H1 (cell line): ENCODE measurements at regions not wholly inside any gene's neighbourhood (a gene's known extent, or its start where the extent isn't known, plus 50 kb on each side); places are given as distances from the start of the nearest gene placed in this dataset.

Experiments
- CTCF ChIA-PET: fragments of 300-600 bp; sonication (Branson Sonifier 250); formaldehyde crosslinking; loops from one replicate; lab custom pipeline; 2021; ENCODE audit not compliant: partially characterized antibody; lab: Charles Lee
- POLR2A ChIA-PET: fragments of 300-600 bp; sonication (Branson Sonifier 250); formaldehyde crosslinking; loops from one replicate; lab custom pipeline; 2021; ENCODE audit warnings: inconsistent platforms; ENCODE audit not compliant: partially characterized antibody; lab: Charles Lee
- DNase-seq, 2 experiments: peaks; one replicate each; pipeline versions ENCODE4 v3.0.0 to v3.0.0-alpha.2; 2010 to 2022; ENCODE audit warnings: low spot score in 2 of 2, low read depth in 1 of 2, mixed read lengths in 1 of 2
- FAIRE-seq: peaks from 2 replicates; lab custom pipeline; 2011; peaks lifted over from hg19 to GRCh38; lab: Jason Lieb, UNC
- H2AFZ ChIP-seq: 2 replicates; pipeline ENCODE4 v1.8.1; 2012; ENCODE audit warnings: low read length, inconsistent platforms
- H2AK5ac ChIP-seq: 2 replicates; pipeline ENCODE4 v1.6.1; 2013; ENCODE audit warnings: low read depth, low read length
- H2BK120ac ChIP-seq: replicated peaks from 2 replicates; pipeline ENCODE3; 2013; ENCODE audit warnings: low read depth, low read length, inconsistent platforms
- H2BK12ac ChIP-seq: 2 replicates; pipeline ENCODE4 v1.6.1; 2013; ENCODE audit warnings: low read depth, low read length
- H2BK15ac ChIP-seq: 2 replicates; pipeline ENCODE4 v1.6.1; 2013; ENCODE audit warnings: low read length
- H2BK20ac ChIP-seq: 2 replicates; pipeline ENCODE4 v1.6.1; 2013; ENCODE audit warnings: low read length
- H2BK5ac ChIP-seq: 2 replicates; pipeline ENCODE4 v1.6.1; 2013; ENCODE audit warnings: low read depth, low read length
- H3K14ac ChIP-seq: 2 replicates; pipeline ENCODE4 v1.6.1; 2013; ENCODE audit warnings: inconsistent platforms; ENCODE audit not compliant: insufficient read length
- H3K18ac ChIP-seq: 2 replicates; pipeline ENCODE4 v1.6.1; 2013; ENCODE audit warnings: low read length; ENCODE audit errors: extremely low read depth
- H3K23ac ChIP-seq: 2 replicates; pipeline ENCODE4 v1.6.1; 2013; ENCODE audit warnings: inconsistent platforms; ENCODE audit not compliant: insufficient read length
- H3K23me2 ChIP-seq: 2 replicates; pipeline ENCODE4 v1.6.1; 2013; ENCODE audit warnings: low read depth, low read length
- H3K27ac ChIP-seq: 2 replicates; pipeline ENCODE4 v1.6.1; 2011; ENCODE audit warnings: low read depth, low read length, inconsistent platforms
- H3K27me3 ChIP-seq, 4 experiments: replicated peaks in 1 of 4; 1 replicate in 1 of 4; 2 replicates in 3 of 4; pipeline versions ENCODE4 v1.6.1 to v1.8.1; 2011 to 2013; ENCODE audit warnings: low read length in 3 of 4, mild to moderate bottlenecking in 3 of 4, inconsistent platforms in 2 of 4, mixed read lengths in 2 of 4, moderate library complexity in 1 of 4; ENCODE audit not compliant: control insufficient read depth in 3 of 4, insufficient read depth in 3 of 4; ENCODE audit errors: extremely low read depth in 1 of 4
- H3K36me3 ChIP-seq, 4 experiments: 2 replicates each; pipeline versions ENCODE4 v1.6.1 to v1.8.1; 2011 to 2013; ENCODE audit warnings: mild to moderate bottlenecking in 4 of 4, low read length in 3 of 4, moderate library complexity in 2 of 4, control low read depth in 1 of 4, inconsistent platforms in 1 of 4; ENCODE audit not compliant: insufficient read depth in 4 of 4, control insufficient read depth in 2 of 4
- H3K4ac ChIP-seq: replicated peaks from 2 replicates; pipeline ENCODE3; 2013; ENCODE audit warnings: low read length, low read depth, mixed read lengths, inconsistent platforms; ENCODE audit not compliant: insufficient read length
- H3K4me1 ChIP-seq, 4 experiments: replicated peaks in 1 of 4; 1 replicate in 1 of 4; 2 replicates in 3 of 4; pipeline versions ENCODE4 v1.6.1 to v1.8.1; 2011 to 2013; ENCODE audit warnings: low read length in 3 of 4, inconsistent platforms in 2 of 4, mixed read lengths in 1 of 4; ENCODE audit not compliant: insufficient read depth in 4 of 4, control insufficient read depth in 3 of 4
- H3K4me2 ChIP-seq, 2 experiments: 2 replicates each; pipeline versions ENCODE4 v1.6.1 to v1.8.1; 2011 to 2013; ENCODE audit warnings: low read depth in 2 of 2, low read length in 2 of 2, control low read depth in 1 of 2, inconsistent platforms in 1 of 2, mild to moderate bottlenecking in 1 of 2; ENCODE audit not compliant: insufficient read depth in 1 of 2
- H3K4me3 ChIP-seq, 4 experiments: fragments of 200-600, 300-600 bp in 1 of 4; sonication (generic), shearing (Covaris generic), sonication (Bioruptor Twin) in 1 of 4; 2 replicates each; pipeline versions ENCODE4 v1.5.1 to v1.8.1; 2011 to 2016; ENCODE audit warnings: low read length in 4 of 4, low read depth in 3 of 4, control low read depth in 2 of 4, inconsistent platforms in 2 of 4, mild to moderate bottlenecking in 2 of 4, mixed read lengths in 1 of 4, moderate library complexity in 1 of 4; ENCODE audit not compliant: insufficient read depth in 2 of 4; ENCODE audit errors: extremely low read depth in 1 of 4
- H3K56ac ChIP-seq: replicated peaks from 2 replicates; pipeline ENCODE3; 2013; ENCODE audit warnings: low read depth, mild to moderate bottlenecking, mixed read lengths, low read length, inconsistent platforms; ENCODE audit not compliant: insufficient read length
- H3K79me1 ChIP-seq: 2 replicates; pipeline ENCODE4 v1.6.1; 2013; ENCODE audit warnings: low read depth, low read length, control low read depth
- H3K79me2 ChIP-seq, 2 experiments: 2 replicates each; pipeline versions ENCODE4 v1.6.1 to v1.8.1; 2012 to 2013; ENCODE audit warnings: low read length in 2 of 2, mild to moderate bottlenecking in 2 of 2, inconsistent platforms in 1 of 2; ENCODE audit not compliant: insufficient read depth in 2 of 2, control insufficient read depth in 1 of 2
- H3K9ac ChIP-seq, 4 experiments: replicated peaks in 1 of 4; 1 replicate in 1 of 4; 2 replicates in 3 of 4; pipeline versions ENCODE4 v1.6.1 to v1.8.1; 2011 to 2013; ENCODE audit warnings: low read depth in 3 of 4, low read length in 3 of 4, control low read depth in 2 of 4, mild to moderate bottlenecking in 2 of 4, moderate library complexity in 2 of 4, inconsistent platforms in 1 of 4; ENCODE audit errors: extremely low read depth in 1 of 4
- H3K9me3 ChIP-seq, 2 experiments: 2 replicates each; pipeline versions ENCODE4 v1.6.1 to v1.8.1; 2012 to 2013; ENCODE audit warnings: mild to moderate bottlenecking in 2 of 2, moderate library complexity in 2 of 2, control low read depth in 1 of 2, inconsistent platforms in 1 of 2, low read depth in 1 of 2, low read length in 1 of 2, mixed read lengths in 1 of 2; ENCODE audit not compliant: insufficient read depth in 2 of 2
- H4K20me1 ChIP-seq, 2 experiments: replicated peaks in 1 of 2; 2 replicates each; pipeline versions ENCODE3 to v1.8.1; 2011 to 2013; ENCODE audit warnings: inconsistent platforms in 2 of 2, low read length in 2 of 2, mild to moderate bottlenecking in 1 of 2; ENCODE audit not compliant: insufficient read depth in 2 of 2, control insufficient read depth in 1 of 2
- H4K5ac ChIP-seq: 2 replicates; pipeline ENCODE4 v1.6.1; 2013; ENCODE audit warnings: low read length, low read depth, mixed read lengths, inconsistent platforms; ENCODE audit not compliant: insufficient read length
- H4K8ac ChIP-seq: 2 replicates; pipeline ENCODE4 v1.8.0; 2013; ENCODE audit warnings: mild to moderate bottlenecking, moderate library complexity, low read length, inconsistent platforms; ENCODE audit not compliant: insufficient read depth; ENCODE audit errors: extremely low read depth
- H4K91ac ChIP-seq: replicated peaks from 2 replicates; pipeline ENCODE3; 2013; ENCODE audit warnings: low read length, mixed read lengths, inconsistent platforms; ENCODE audit not compliant: insufficient read length
- MAX ChIP-seq: IDR thresholded peaks from 2 replicates; pipeline ENCODE4 v1.6.1; 2012; ENCODE audit warnings: inconsistent platforms
- WGBS, 2 experiments: shearing (Covaris generic) in 1 of 2; methylation state at CpG; one replicate each; pipeline versions ENCODE4 v1.1.6 to v1.1.7; 2013 to 2015; ENCODE audit warnings: low lambda C conversion rate in 2 of 2, mixed read lengths in 2 of 2, inconsistent platforms in 1 of 2, low coverage in 1 of 2, missing lambda C conversion rate in 1 of 2; ENCODE audit not compliant: insufficient replicate concordance in 2 of 2, insufficient coverage in 1 of 2, insufficient read length in 1 of 2; ENCODE audit errors: extremely low coverage in 1 of 2, missing lambda C conversion rate in 1 of 2; 5-methylcytosine and 5-hydroxymethylcytosine counted together

GRCh38 chr10:129041916-129042315 lies 425.1 kb upstream of the MGMT start:
- no peak overlapping the region for H3K14ac ChIP-seq
- no peak overlapping the region for H2BK120ac ChIP-seq
- 0 out of 2 replicates have a peak, but pooled peaks cover 2% of the 10 kb centered on the region for H3K23me2 ChIP-seq
- FAIRE-seq, result no peak
- no peak overlapping the region for H2BK12ac ChIP-seq
- no peaks in the 10 kb centered on the region for H4K20me1 ChIP-seq
- H2BK20ac ChIP-seq, result no peak overlapping the region
- no peak overlapping the region for H3K4ac ChIP-seq
- no peak overlapping the region for H3K4me3 ChIP-seq
- no peaks in the 10 kb centered on the region for H3K9me3 ChIP-seq
- no peak overlapping the region for H4K8ac ChIP-seq
- H3K56ac ChIP-seq, result no peak overlapping the region
- H3K23ac ChIP-seq, result no peak overlapping the region
- H3K18ac ChIP-seq, result no peak overlapping the region
- no peak for TF ChIP-seq MAX
- TF ChIP-seq, all 59 proteins: peak for 0
- H3K79me1 ChIP-seq, result no peaks in the 10 kb centered on the region
- 88% methylated on average over 8 of the region's 9 CpGs; no CpG with 5 or more reads in 1 of the 2 experiments for WGBS, 2 experiments
- H2BK15ac ChIP-seq, result no peak overlapping the region
- no peaks in the 10 kb centered on the region for H3K36me3 ChIP-seq
- no peak overlapping the region for H3K27ac ChIP-seq
- H3K4me2 ChIP-seq, result no peak overlapping the region
- DNase-seq, result no peak
- no peaks in the 10 kb centered on the region for H3K27me3 ChIP-seq
- no peak overlapping the region for H2AK5ac ChIP-seq
- ChIA-PET CTCF (interaction anchor here (0.8 kb wide), 1 partner anchor 230 kb away, joined by 3 read pairs; no protein-coding TSS in a partner anchor), POLR2A (no interaction called here)
- H4K91ac ChIP-seq, result no peak overlapping the region
- H3K4me1 ChIP-seq, result peaks cover 0 to 3% (median 0%) of the 10 kb centered on the region in 4 experiments; a peak in 4 of 7 replicates
- H4K5ac ChIP-seq, result no peak overlapping the region
- no peak overlapping the region for H3K9ac ChIP-seq
- no peak overlapping the region for H2BK5ac ChIP-seq
- H2AFZ ChIP-seq, result no peak overlapping the region
- H3K79me2 ChIP-seq, result no peaks in the 10 kb centered on the region
